Posterior vena cava (tissue), 2 donors: ENCODE measurements at regions not wholly inside any gene's neighbourhood (a gene's known extent, or its start where the extent isn't known, plus 50 kb on each side); places are given as distances from the start of the nearest gene placed in this dataset.
"Not testable (repeated sequence)": the region's sequence is repeated elsewhere in the genome, so short reads cannot be mapped to it uniquely, and the experiment has no call there.

Experiments used
- DNase-seq: peaks from one replicate; pipeline ENCODE4 v3.0.0-alpha.2; 2020; ENCODE audit warnings: low spot score
- intact Hi-C, 2 donors: fragments of 100-400 bp; cut with DNase I; formaldehyde crosslinking; loops; one replicate each; pipeline versions ENCODE4 v1.14.1 to v1.14.2; 2022 to 2023
- donor health status: DM: yes; HTN: yes; CAD: no.
- donor health status: DM: yes; HTN: yes; CAD: no.

GRCh38 chr3:75235631-75236030, 428.5 kb upstream of the FRG2C start:
- intact Hi-C loops, result no loop called here

GRCh38 chr3:75237053-75237452, 427.1 kb upstream of the FRG2C start:
- intact Hi-C loops, result no loop called here
- DNase-seq, result no peak

More at GRCh38 chr3:75235631-75236030, 428.5 kb upstream of the FRG2C start:
- DNase-seq, result no peak

GRCh38 chr3:75237477-75237876, 426.7 kb upstream of the FRG2C start:
- DNase-seq, result no peak
- intact Hi-C loops, result no loop called here

GRCh38 chr3:75241226-75241962, 422.7 kb upstream of the FRG2C start:
- intact Hi-C loops, DNase-seq: not testable (repeated sequence)

- intact Hi-C loops, result no loop called here
- no peak for DNase-seq
Observed at GRCh38 chr3:75242012-75242735, 422.0 kb upstream of the FRG2C start.

GRCh38 chr3:75248974-75249373, 415.2 kb upstream of the FRG2C start:
- intact Hi-C loops, result no loop called here
- DNase-seq, result no peak

GRCh38 chr3:75254685-75255084, 409.4 kb upstream of the FRG2C start:
- intact Hi-C loops, result no loop called here
- no peak for DNase-seq

GRCh38 chr3:75258825-75259683, 405.1 kb upstream of the FRG2C start:
- DNase-seq, intact Hi-C loops: not testable (repeated sequence)

GRCh38 chr3:75260975-75261374, 403.2 kb upstream of the FRG2C start:
- intact Hi-C loops, DNase-seq: not testable (repeated sequence)

- DNase-seq, result no peak
- intact Hi-C loops, result no loop called here
Observed at GRCh38 chr3:75262661-75263060, 401.5 kb upstream of the FRG2C start.

GRCh38 chr3:75265897-75266296, 398.2 kb upstream of the FRG2C start:
- intact Hi-C loops, result no loop called here

GRCh38 chr3:75268576-75268975, 395.6 kb upstream of the FRG2C start:
- DNase-seq, intact Hi-C loops: not testable (repeated sequence)

More at GRCh38 chr3:75265897-75266296, 398.2 kb upstream of the FRG2C start:
- DNase-seq, result no peak

- DNase-seq, intact Hi-C loops: not testable (repeated sequence)
Observed at GRCh38 chr3:75272237-75272636, 391.9 kb upstream of the FRG2C start.

GRCh38 chr3:75272691-75273090, 391.4 kb upstream of the FRG2C start:
- no peak for DNase-seq
- intact Hi-C loops, result no loop called here

- intact Hi-C loops, DNase-seq: not testable (repeated sequence)
Observed at GRCh38 chr3:75285531-75286148, 378.5 kb upstream of the FRG2C start.

GRCh38 chr3:75288972-75289574, 375.1 kb upstream of the FRG2C start:
- DNase-seq, intact Hi-C loops: not testable (repeated sequence)

GRCh38 chr3:75294124-75294523, 370.0 kb upstream of the FRG2C start:
- intact Hi-C loops, result loop anchor here (5.0 to 10.0 kb wide), 2 partner anchors 123 to 131 kb away; no protein-coding TSS in a partner anchor
- DNase-seq, result no peak

- DNase-seq, result no peak
- intact Hi-C loops, result loop anchor here in 1 of 2 donors (10.0 kb wide), 1 partner anchor 130 kb away; no protein-coding TSS in a partner anchor
Observed at GRCh38 chr3:75295013-75295412, 369.1 kb upstream of the FRG2C start.

GRCh38 chr3:75296858-75297257, 367.3 kb upstream of the FRG2C start:
- no peak for DNase-seq
- intact Hi-C loops, result loop anchor here in 1 of 2 donors (10.0 kb wide), 1 partner anchor 128 kb away; no protein-coding TSS in a partner anchor
